Endothelial cell of umbilical vein (primary cell): ENCODE measurements at regions not wholly inside any gene's neighbourhood (a gene's known extent, or its start where the extent isn't known, plus 50 kb on each side); places are given as distances from the start of the nearest gene placed in this dataset.

Source experiments
- BruUV-seq: library from RNA; stranded (reverse); fragments of 400-500 nt; replicated peaks from 2 replicates; lab custom pipeline; 2021; lab: Mats Ljungman, UMichigan
- CTCF ChIA-PET: fragments of 300-600, 350-600 bp; sonication (Branson Sonifier 250); formaldehyde crosslinking; loops from one replicate; lab custom pipeline; 2021; ENCODE audit warnings: antibody characterized with exemption, inconsistent platforms; lab: Charles Lee
- POLR2A ChIA-PET: fragments of 300-600, 350-600 bp; sonication (Branson Sonifier 250); formaldehyde crosslinking; loops from one replicate; lab custom pipeline; 2021; ENCODE audit warnings: antibody characterized with exemption, inconsistent platforms; lab: Charles Lee
- DNase-seq: peaks from one replicate; pipeline ENCODE4 v3.0.0-alpha.2; 2011; ENCODE audit warnings: low read depth, low spot score
- FAIRE-seq: peaks from 2 replicates; lab custom pipeline; 2011; peaks lifted over from hg19 to GRCh38; lab: Jason Lieb, UNC
- H2AFZ ChIP-seq: 2 replicates; pipeline ENCODE4 v1.6.0; 2012; ENCODE audit warnings: low read depth, low read length, control low read depth, inconsistent platforms
- H3K27ac ChIP-seq: 2 replicates; pipeline ENCODE4 v1.5.1; 2011; ENCODE audit warnings: low read depth, mild to moderate bottlenecking, control low read depth, low read length, moderate library complexity; ENCODE audit not compliant: insufficient read depth
- H3K27me3 ChIP-seq, 2 experiments: 2 replicates each; pipeline versions ENCODE4 v1.6.0 to v1.6.1; 2011; ENCODE audit warnings: low read length in 2 of 2, mixed read lengths in 1 of 2; ENCODE audit not compliant: control insufficient read depth in 2 of 2, insufficient read depth in 2 of 2
- H3K36me3 ChIP-seq, 2 experiments: 2 replicates in 1 of 2; 3 replicates in 1 of 2; pipeline ENCODE4 v1.5.1; 2011; ENCODE audit warnings: low read length in 2 of 2, mild to moderate bottlenecking in 1 of 2, moderate library complexity in 1 of 2; ENCODE audit not compliant: control insufficient read depth in 2 of 2, insufficient read depth in 2 of 2; ENCODE audit errors: extremely low read depth in 1 of 2
- H3K4me1 ChIP-seq: 3 replicates; pipeline ENCODE4 v1.5.1; 2011; ENCODE audit warnings: mild to moderate bottlenecking, low read length; ENCODE audit not compliant: control insufficient read depth, insufficient read depth; ENCODE audit errors: extremely low read depth
- H3K4me2 ChIP-seq: 2 replicates; pipeline ENCODE4 v1.6.1; 2011; ENCODE audit warnings: low read length, control low read depth, mixed read lengths; ENCODE audit not compliant: insufficient read depth
- H3K4me3 ChIP-seq, 3 experiments: fragments of 200-600 bp in 1 of 3; sonication (generic), shearing (Covaris generic) in 1 of 3; replicated peaks in 1 of 3; 2 replicates each; pipeline ENCODE4 v1.5.1; 2011 to 2016; ENCODE audit warnings: control low read depth in 3 of 3, low read length in 3 of 3, mild to moderate bottlenecking in 2 of 3, inconsistent platforms in 1 of 3, low read depth in 1 of 3, moderate library complexity in 1 of 3; ENCODE audit not compliant: insufficient read depth in 1 of 3
- H3K79me2 ChIP-seq: 2 replicates; pipeline ENCODE4 v1.6.0; 2012; ENCODE audit warnings: low read length, inconsistent platforms; ENCODE audit not compliant: control insufficient read depth, insufficient read depth
- H3K9ac ChIP-seq: replicated peaks from 2 replicates; pipeline ENCODE3; 2011; ENCODE audit warnings: low read length, control low read depth; ENCODE audit not compliant: insufficient read depth; ENCODE audit errors: extremely low read depth
- H3K9me1 ChIP-seq: replicated peaks from 3 replicates; pipeline ENCODE4 v1.6.0; 2011; ENCODE audit warnings: mild to moderate bottlenecking, low read length; ENCODE audit not compliant: control insufficient read depth, insufficient read depth; ENCODE audit errors: extremely low read depth
- H3K9me3 ChIP-seq: replicated peaks from 2 replicates; pipeline ENCODE4 v1.5.1; 2012; ENCODE audit warnings: low read length, inconsistent platforms; ENCODE audit not compliant: control insufficient read depth, insufficient read depth
- H4K20me1 ChIP-seq: replicated peaks from 2 replicates; pipeline ENCODE3; 2011; ENCODE audit warnings: mild to moderate bottlenecking, low read length; ENCODE audit not compliant: control insufficient read depth, insufficient read depth; ENCODE audit errors: extremely low read depth
- CTCF ChIP-seq, 2 donors: IDR thresholded peaks; 1 replicate in 1 of 2; 2 replicates in 1 of 2; pipeline ENCODE4 v1.5.1; 2011; ENCODE audit warnings: low read length in 2 of 2, mild to moderate bottlenecking in 2 of 2, moderate library complexity in 2 of 2, control low read depth in 1 of 2, inconsistent platforms in 1 of 2, low read depth in 1 of 2; ENCODE audit not compliant: insufficient read depth in 1 of 2; ENCODE audit errors: extremely low read depth in 1 of 2
- EZH2 ChIP-seq: IDR thresholded peaks from 2 replicates; pipeline ENCODE4 v1.6.1; 2012; ENCODE audit warnings: borderline replicate concordance, low read depth, mild to moderate bottlenecking, moderate library complexity, low read length, inconsistent platforms; ENCODE audit not compliant: severe bottlenecking
- FOS ChIP-seq: IDR thresholded peaks from 2 replicates; pipeline ENCODE4 v1.6.1; 2011; ENCODE audit warnings: mild to moderate bottlenecking, low read length, moderate library complexity, borderline replicate concordance; ENCODE audit not compliant: insufficient read depth
- GATA2 ChIP-seq: IDR thresholded peaks from 2 replicates; pipeline ENCODE4 v1.7.0; 2011; ENCODE audit warnings: low read depth, mild to moderate bottlenecking, moderate library complexity, mixed read lengths, low read length; ENCODE audit not compliant: insufficient read length, insufficient read depth
- JUN ChIP-seq: IDR thresholded peaks from 2 replicates; pipeline ENCODE4 v1.6.1; 2011; ENCODE audit warnings: borderline replicate concordance, low read depth; ENCODE audit not compliant: insufficient read length, insufficient read depth
- MAX ChIP-seq: IDR thresholded peaks from 2 replicates; pipeline ENCODE4 v1.6.1; 2011; ENCODE audit not compliant: insufficient read depth, insufficient read length
- MYC ChIP-seq: IDR thresholded peaks from one replicate; pipeline ENCODE4 v1.6.1; 2011; ENCODE audit warnings: mild to moderate bottlenecking, low read depth, low read length
- POLR2A ChIP-seq: IDR thresholded peaks from 2 replicates; pipeline ENCODE4 v1.6.1; 2012; ENCODE audit warnings: low read depth, mild to moderate bottlenecking, control low read depth, low read length
- POLR2AphosphoS5 ChIP-seq: IDR thresholded peaks from 2 replicates; pipeline ENCODE4 v1.6.1; 2012; ENCODE audit warnings: low read depth, mild to moderate bottlenecking, control low read depth, low read length, moderate library complexity; ENCODE audit not compliant: insufficient read depth
- dilution Hi-C: fragments of 300-500 bp; cut with MboI; formaldehyde crosslinking; loops from one replicate; pipeline ENCODE4 v1.15.0; 2019; ENCODE audit warnings: low sequenced_read_pairs; ENCODE audit not compliant: extremely low pct_ligation_motif_present
- intact Hi-C: fragments of 100-400 bp; cut with micrococcal nuclease; formaldehyde crosslinking; loops from one replicate; pipeline ENCODE4 v1.10.0; 2022

DNA sequence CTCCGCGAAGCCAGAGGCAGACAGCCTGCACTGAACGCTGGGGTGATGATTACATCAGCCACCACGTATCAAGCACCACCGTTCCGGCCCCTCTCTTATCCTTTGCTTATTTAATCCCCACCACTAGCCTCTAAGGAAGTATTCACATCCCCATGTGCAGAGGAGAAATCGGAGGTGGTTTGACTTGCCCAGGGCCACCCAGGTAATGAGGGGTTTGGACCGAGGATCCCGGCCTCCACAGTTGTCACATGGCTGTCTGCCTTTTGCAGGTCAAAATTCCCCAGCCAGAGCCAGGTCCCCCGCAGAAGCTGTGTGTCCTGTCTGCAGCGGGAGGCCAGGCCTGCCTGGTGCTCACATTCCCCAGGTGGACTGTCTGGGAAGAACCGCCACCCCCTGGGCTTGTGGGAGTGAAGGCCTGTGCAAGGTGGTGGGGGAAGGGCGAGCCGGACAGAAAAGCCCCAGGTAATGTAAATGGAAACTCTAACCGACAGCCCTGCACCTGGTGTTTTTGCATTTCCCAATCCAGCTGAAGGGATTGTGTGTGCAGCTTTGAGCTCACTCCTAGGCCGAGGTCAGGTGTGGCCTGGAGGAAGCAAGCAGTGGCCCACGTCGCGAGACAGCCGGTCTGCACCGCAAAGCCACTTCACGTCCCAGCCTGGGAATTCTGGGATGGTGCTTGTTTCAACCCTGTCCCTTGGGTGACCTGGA lies 108.5 kb upstream of the ID2 start:
- Histone ChIP-seq H4K20me1 (no peaks in the 10 kb centered on the region), H3K27ac (no peak overlapping the region), H3K9ac (no peak overlapping the region), H3K27me3 (no peaks in the 10 kb centered on the region), H3K4me2 (no peak overlapping the region), H3K36me3 (no peaks in the 10 kb centered on the region), H3K4me3 (no peak overlapping the region), H3K4me1 (no peaks in the 10 kb centered on the region), H2AFZ (no peak overlapping the region), H3K9me3 (no peaks in the 10 kb centered on the region), H3K9me1 (no peaks in the 10 kb centered on the region), H3K79me2 (no peaks in the 10 kb centered on the region)
- intact Hi-C loops, result no loop called here
- ChIA-PET CTCF (no interaction called here), POLR2A (no interaction called here)
- BruUV-seq, result no TSS peak
- DNase-seq (no peak), FAIRE-seq (no peak)
- no peak for TF ChIP-seq MAX
- dilution Hi-C loops, result no loop called here

- Histone ChIP-seq H3K36me3 (no peaks in the 10 kb centered on the region), H3K9ac (no peak overlapping the region), H3K4me2 (no peak overlapping the region), H3K79me2 (no peaks in the 10 kb centered on the region), H3K4me3 (no peak overlapping the region), H3K4me1 (no peaks in the 10 kb centered on the region), H3K9me3 (no peaks in the 10 kb centered on the region), H3K9me1 (no peaks in the 10 kb centered on the region), H2AFZ (no peak overlapping the region), H3K27me3 (no peaks in the 10 kb centered on the region), H3K27ac (no peak overlapping the region), H4K20me1 (no peaks in the 10 kb centered on the region)
- BruUV-seq, result no TSS peak
- DNase-seq (no peak), FAIRE-seq (no peak)
- dilution Hi-C loops (no loop called here), intact Hi-C loops (no loop called here)
- ChIA-PET CTCF (no interaction called here), POLR2A (no interaction called here)
- TF ChIP-seq CTCF (IDR thresholded peaks at IDR 0.05; ENCODE audit: extremely low read depth in 1 of 2, insufficient read depth in 1 of 2, low read depth in 1 of 2, low read length in 2 of 2), result no peak
- TF ChIP-seq MYC, result no peak
- TF ChIP-seq EZH2, result no peak
- no peak for TF ChIP-seq GATA2
- TF ChIP-seq POLR2A, result no peak
- TF ChIP-seq FOS, result no peak
- TF ChIP-seq POLR2AphosphoS5, result no peak
- TF ChIP-seq JUN, result no peak
- TF ChIP-seq MAX, result no peak
These were observed 108.0 kb upstream of the ID2 start for GRCh38 chr2:8573942-8574195.
